ENCODE measurements at regions not wholly inside any gene's neighbourhood (a gene's known extent, or its start where the extent isn't known, plus 50 kb on each side); places are given as distances from the start of the nearest gene placed in this dataset.

DNA sequence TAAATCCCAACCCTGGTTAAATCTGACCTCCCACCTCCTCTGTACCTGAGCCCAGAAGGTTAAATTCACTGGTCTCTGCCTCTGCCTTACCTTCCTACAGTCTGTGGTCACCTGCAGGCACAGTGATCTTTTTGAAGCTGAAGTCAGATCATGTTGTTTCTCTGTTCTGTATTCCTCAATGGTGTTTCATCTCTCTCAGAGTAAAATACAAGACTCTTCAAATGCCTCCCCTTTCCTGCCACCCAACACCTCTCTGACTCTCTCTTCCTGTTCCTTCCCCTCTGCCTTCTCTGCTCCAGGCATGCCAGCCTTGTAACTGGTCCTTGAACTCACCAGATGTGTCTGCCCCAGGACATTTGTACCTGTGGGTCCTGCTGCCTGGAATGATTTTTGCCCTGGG is 219.3 kb downstream of the UXS1 start:
- H3K27ac ChIP-seq (ENCODE audit: low read depth, low read length), result no peak overlapping the region
- H3K36me3 ChIP-seq (ENCODE audit: control insufficient read depth, insufficient read depth, low read length), result no peaks in the 10 kb centered on the region
- no peak overlapping the region for H3K9ac ChIP-seq (ENCODE audit: extremely low read depth, low read length, poor library complexity, severe bottlenecking)
- no peak overlapping the region for H3K4me3 Mint-ChIP-seq
- H3K4me1 ChIP-seq (ENCODE audit: control insufficient read depth, insufficient read depth, low read length), result no peaks in the 10 kb centered on the region
- H3K4me3 ChIP-seq (ENCODE audit: low read length), result no peak overlapping the region
- DNase-seq, result no peak
- H3K27ac Mint-ChIP-seq, result no peak overlapping the region
- peaks cover 6% of the 10 kb centered on the region for H3K36me3 Mint-ChIP-seq (ENCODE audit: low read depth)
- peaks cover 34% of the 10 kb centered on the region for H3K9me3 Mint-ChIP-seq
- H3K9me3 ChIP-seq (ENCODE audit: control insufficient read depth, low read length), result peaks cover 31% of the 10 kb centered on the region
- peaks cover 11% of the 10 kb centered on the region for H3K4me1 Mint-ChIP-seq
- H3K27me3 Mint-ChIP-seq (ENCODE audit: insufficient read depth), result peaks cover 11% of the 10 kb centered on the region
- H3K27me3 ChIP-seq (ENCODE audit: control insufficient read depth, insufficient read depth, low read length, poor library complexity, severe bottlenecking), result no peaks in the 10 kb centered on the region
- no peak for TF ChIP-seq CTCF (conservative IDR thresholded peaks at IDR 0.05)

DNA sequence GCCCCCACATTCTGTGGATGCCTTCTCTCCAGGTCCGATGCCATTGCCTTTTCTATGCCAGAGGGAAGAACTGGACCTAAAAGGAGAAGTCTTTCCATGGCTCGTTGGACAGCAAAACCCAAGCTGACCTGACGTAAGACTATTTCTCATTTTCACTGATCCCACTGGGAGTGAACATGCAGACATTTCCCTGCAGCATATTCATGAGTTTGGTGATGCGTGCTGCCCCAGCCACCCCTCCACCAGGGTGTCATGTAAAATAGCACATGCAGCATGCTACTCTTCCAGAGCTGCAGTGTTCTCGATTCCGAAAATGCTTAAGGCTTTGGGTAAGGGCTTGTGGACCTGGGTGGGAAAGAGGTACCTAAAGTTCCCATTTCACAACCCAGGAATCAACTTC is 221.2 kb downstream of the UXS1 start:
- H3K36me3 ChIP-seq (ENCODE audit: control insufficient read depth, insufficient read depth, low read length), result no peaks in the 10 kb centered on the region
- Mint-ChIP-seq H3K27ac (no peak overlapping the region), H3K9me3 (peaks cover 17% of the 10 kb centered on the region), H3K4me3 (no peak overlapping the region), H3K27me3 (ENCODE audit: insufficient read depth) (peaks cover 11% of the 10 kb centered on the region), H3K36me3 (ENCODE audit: low read depth) (peaks cover 3% of the 10 kb centered on the region), H3K4me1 (peaks cover 13% of the 10 kb centered on the region)
- H3K4me3 ChIP-seq (ENCODE audit: low read length), result no peak overlapping the region
- WGBS, 2 experiments (ENCODE audit: insufficient coverage in 1 of 2, insufficient read length in 1 of 2), result 92 to 94% methylated on average over 6 of the region's 6 CpGs
- peaks cover 20% of the 10 kb centered on the region for H3K9me3 ChIP-seq (ENCODE audit: control insufficient read depth, low read length)
- H3K9ac ChIP-seq (ENCODE audit: extremely low read depth, low read length, poor library complexity, severe bottlenecking), result no peak overlapping the region
- no peak for DNase-seq
- no peak for TF ChIP-seq CTCF (conservative IDR thresholded peaks at IDR 0.05)
- no peaks in the 10 kb centered on the region for H3K4me1 ChIP-seq (ENCODE audit: control insufficient read depth, insufficient read depth, low read length)
- H3K27me3 ChIP-seq (ENCODE audit: control insufficient read depth, insufficient read depth, low read length, poor library complexity, severe bottlenecking), result no peaks in the 10 kb centered on the region
- H3K27ac ChIP-seq (ENCODE audit: low read depth, low read length), result no peak overlapping the region

GRCh38 chr2:105972246-105972645 is 221.9 kb downstream of the UXS1 start:
- DNase-seq, result no peak

More at GRCh38 chr2:105972246-105972645, 221.9 kb downstream of the UXS1 start:
- no peaks in the 10 kb centered on the region for H3K36me3 ChIP-seq (ENCODE audit: control insufficient read depth, insufficient read depth, low read length)
- Mint-ChIP-seq H3K27ac (no peak overlapping the region), H3K4me3 (no peak overlapping the region), H3K27me3 (ENCODE audit: insufficient read depth) (peaks cover 11% of the 10 kb centered on the region), H3K9me3 (peaks cover 10% of the 10 kb centered on the region), H3K4me1 (peaks cover 13% of the 10 kb centered on the region), H3K36me3 (ENCODE audit: low read depth) (peaks cover 3% of the 10 kb centered on the region)
- no peak for TF ChIP-seq CTCF (conservative IDR thresholded peaks at IDR 0.05)
- no peak overlapping the region for H3K27ac ChIP-seq (ENCODE audit: low read depth, low read length)
- no peaks in the 10 kb centered on the region for H3K27me3 ChIP-seq (ENCODE audit: control insufficient read depth, insufficient read depth, low read length, poor library complexity, severe bottlenecking)
- H3K9ac ChIP-seq (ENCODE audit: extremely low read depth, low read length, poor library complexity, severe bottlenecking), result no peak overlapping the region
- WGBS, 2 experiments (ENCODE audit: insufficient coverage in 1 of 2, insufficient read length in 1 of 2), result 88% methylated on average over 3 of the region's 3 CpGs; no CpG with 5 or more reads in 1 of the 2 experiments
- no peak overlapping the region for H3K4me3 ChIP-seq (ENCODE audit: low read length)
- H3K4me1 ChIP-seq (ENCODE audit: control insufficient read depth, insufficient read depth, low read length), result no peaks in the 10 kb centered on the region
- peaks cover 13% of the 10 kb centered on the region for H3K9me3 ChIP-seq (ENCODE audit: control insufficient read depth, low read length)

All from endodermal cell (in vitro differentiated cells).